GM19452 (cell line): ENCODE measurements at regions not wholly inside any gene's neighbourhood (a gene's known extent, or its start where the extent isn't known, plus 50 kb on each side); places are given as distances from the start of the nearest gene placed in this dataset.

Source experiments
- ATAC-seq: cut with Tn5 transposase; IDR thresholded peaks from one replicate; pipeline ENCODE4 v1.9.1; 2021; ENCODE audit not compliant: unreplicated experiment

- ATAC-seq, result no peak
Measured at GRCh38 chr19:28889941-28890670, 322.8 kb downstream of the UQCRFS1 start.

GRCh38 chr19:28887920-28888618 lies 324.9 kb downstream of the UQCRFS1 start:
- ATAC-seq, result no peak

- no peak for ATAC-seq
Measured at GRCh38 chr19:28886708-28887107, 326.2 kb downstream of the UQCRFS1 start.

GRCh38 chr19:28885965-28886364 lies 327.0 kb downstream of the UQCRFS1 start:
- no peak for ATAC-seq

GRCh38 chr19:28884786-28885476 lies 328.0 kb downstream of the UQCRFS1 start:
- ATAC-seq, result no peak

- no peak for ATAC-seq
Measured at GRCh38 chr19:28883241-28883693, 329.7 kb downstream of the UQCRFS1 start.

- no peak for ATAC-seq
Measured at GRCh38 chr19:28882818-28883217, 330.1 kb downstream of the UQCRFS1 start.

GRCh38 chr19:28881616-28882015 lies 331.3 kb downstream of the UQCRFS1 start:
- no peak for ATAC-seq

- no peak for ATAC-seq
Measured at GRCh38 chr19:28880735-28881401, 332.1 kb downstream of the UQCRFS1 start.

GRCh38 chr19:28878862-28879566 lies 333.9 kb downstream of the UQCRFS1 start:
- no peak for ATAC-seq

- no peak for ATAC-seq
Measured at GRCh38 chr19:28876609-28877123, 336.3 kb downstream of the UQCRFS1 start.

- ATAC-seq, result no peak
Measured at GRCh38 chr19:28874742-28875141, 338.2 kb downstream of the UQCRFS1 start.

- ATAC-seq, result no peak
Measured at GRCh38 chr19:28873301-28873700, 339.6 kb downstream of the UQCRFS1 start.

GRCh38 chr19:28871099-28871725 lies 341.7 kb downstream of the UQCRFS1 start:
- no peak for ATAC-seq

- no peak for ATAC-seq
Measured at GRCh38 chr19:28869459-28869858, 343.5 kb downstream of the UQCRFS1 start.

- no peak for ATAC-seq
Measured at GRCh38 chr19:28868836-28869235, 344.1 kb downstream of the UQCRFS1 start.

GRCh38 chr19:28867978-28868377 lies 345.0 kb downstream of the UQCRFS1 start:
- no peak for ATAC-seq

GRCh38 chr19:28864577-28865042 lies 348.3 kb downstream of the UQCRFS1 start:
- ATAC-seq, result no peak

GRCh38 chr19:28864024-28864503 lies 348.9 kb downstream of the UQCRFS1 start:
- ATAC-seq, result no peak

GRCh38 chr19:28862238-28862637 lies 350.7 kb downstream of the UQCRFS1 start:
- no peak for ATAC-seq
